Parathyroid adenoma (tissue), 2 donors: ENCODE measurements at regions not wholly inside any gene's neighbourhood (a gene's known extent, or its start where the extent isn't known, plus 50 kb on each side); places are given as distances from the start of the nearest gene placed in this dataset.
"Not testable (repeated sequence)": the region's sequence is repeated elsewhere in the genome, so short reads cannot be mapped to it uniquely, and the experiment has no call there.

Experiments
- H2AFZ ChIP-seq: fragments of 300-600 bp; sonication (generic); one replicate; pipeline ENCODE4 v1.7.0; 2017; ENCODE audit warnings: antibody characterized with exemption, mild to moderate bottlenecking
- H3K27ac ChIP-seq: fragments of 300-600 bp; sonication (generic); one replicate; pipeline ENCODE4 v1.7.0; 2017
- H3K27me3 ChIP-seq: fragments of 300-600 bp; sonication (generic); one replicate; pipeline ENCODE4 v1.7.0; 2017; ENCODE audit warnings: low read length; ENCODE audit not compliant: control insufficient read depth, insufficient read depth
- H3K36me3 ChIP-seq: fragments of 300-600 bp; sonication (generic); one replicate; pipeline ENCODE4 v1.7.0; 2017; ENCODE audit warnings: low read length; ENCODE audit not compliant: control insufficient read depth, insufficient read depth
- H3K4me1 ChIP-seq: fragments of 300-600 bp; sonication (generic); one replicate; pipeline ENCODE4 v1.7.0; 2017; ENCODE audit warnings: control low read depth
- H3K4me2 ChIP-seq: fragments of 300-600 bp; sonication (generic); one replicate; pipeline ENCODE4 v1.7.0; 2017; ENCODE audit warnings: low read length
- H3K4me3 ChIP-seq: fragments of 300-600 bp; sonication (generic); one replicate; pipeline ENCODE4 v1.7.0; 2017; ENCODE audit warnings: low read depth, low read length
- H3K79me2 ChIP-seq: fragments of 300-600 bp; sonication (generic); one replicate; pipeline ENCODE4 v1.7.0; 2017; ENCODE audit warnings: control low read depth
- H3K9ac ChIP-seq: fragments of 300-600 bp; sonication (generic); one replicate; pipeline ENCODE4 v1.7.0; 2017; ENCODE audit warnings: mild to moderate bottlenecking
- H3K9me3 ChIP-seq: fragments of 300-600 bp; sonication (generic); one replicate; pipeline ENCODE4 v1.7.0; 2017; ENCODE audit warnings: low read length; ENCODE audit not compliant: control insufficient read depth
- TF ChIP-seq, protein P1 (sequence below): fragments of 300-600 bp; sonication (generic); IDR thresholded peaks from one replicate; pipeline ENCODE4 v1.7.0; 2017; ENCODE audit warnings: antibody characterized with exemption, mild to moderate bottlenecking
- donor health status: primary hyperparathyroidism.

DNA sequence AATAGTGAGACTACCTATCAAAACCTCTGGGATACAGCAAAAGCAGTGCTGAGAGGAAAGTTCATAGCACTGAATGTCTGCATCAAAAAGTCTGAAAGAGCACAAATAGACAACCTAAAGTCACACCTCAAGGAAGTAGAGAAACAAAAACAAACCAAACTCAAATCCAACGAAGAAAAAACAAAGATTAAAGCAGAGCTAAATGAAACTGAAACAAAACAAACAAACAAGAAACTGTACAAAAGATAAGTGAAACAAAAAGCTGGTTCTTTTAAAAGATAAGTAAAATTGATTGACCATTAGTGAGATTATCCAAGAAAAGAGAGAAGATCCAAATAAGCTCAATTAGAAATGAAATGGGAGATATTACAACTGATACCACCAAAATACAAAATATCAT lies 378.3 kb upstream of the NDST4 start:
- Histone ChIP-seq H2AFZ (no peak overlapping the region), H3K27me3 (no peaks in the 10 kb centered on the region), H3K27ac (no peak overlapping the region), H3K4me3 (no peak overlapping the region), H3K79me2 (no peaks in the 10 kb centered on the region), H3K4me1 (no peaks in the 10 kb centered on the region), H3K9ac (no peak overlapping the region), H3K4me2 (no peak overlapping the region), H3K9me3 (no peaks in the 10 kb centered on the region), H3K36me3 (no peaks in the 10 kb centered on the region)
- TF ChIP-seq, protein P1, sequence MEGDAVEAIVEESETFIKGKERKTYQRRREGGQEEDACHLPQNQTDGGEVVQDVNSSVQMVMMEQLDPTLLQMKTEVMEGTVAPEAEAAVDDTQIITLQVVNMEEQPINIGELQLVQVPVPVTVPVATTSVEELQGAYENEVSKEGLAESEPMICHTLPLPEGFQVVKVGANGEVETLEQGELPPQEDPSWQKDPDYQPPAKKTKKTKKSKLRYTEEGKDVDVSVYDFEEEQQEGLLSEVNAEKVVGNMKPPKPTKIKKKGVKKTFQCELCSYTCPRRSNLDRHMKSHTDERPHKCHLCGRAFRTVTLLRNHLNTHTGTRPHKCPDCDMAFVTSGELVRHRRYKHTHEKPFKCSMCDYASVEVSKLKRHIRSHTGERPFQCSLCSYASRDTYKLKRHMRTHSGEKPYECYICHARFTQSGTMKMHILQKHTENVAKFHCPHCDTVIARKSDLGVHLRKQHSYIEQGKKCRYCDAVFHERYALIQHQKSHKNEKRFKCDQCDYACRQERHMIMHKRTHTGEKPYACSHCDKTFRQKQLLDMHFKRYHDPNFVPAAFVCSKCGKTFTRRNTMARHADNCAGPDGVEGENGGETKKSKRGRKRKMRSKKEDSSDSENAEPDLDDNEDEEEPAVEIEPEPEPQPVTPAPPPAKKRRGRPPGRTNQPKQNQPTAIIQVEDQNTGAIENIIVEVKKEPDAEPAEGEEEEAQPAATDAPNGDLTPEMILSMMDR: no peak

GRCh38 chr4:115489279-115489678 lies 375.9 kb upstream of the NDST4 start:
- TF ChIP-seq, protein P1: no peak
- Histone ChIP-seq H3K4me3 (no peak overlapping the region), H3K79me2 (no peaks in the 10 kb centered on the region), H3K9me3 (no peaks in the 10 kb centered on the region), H3K4me2 (no peak overlapping the region), H3K27ac (no peak overlapping the region), H3K27me3 (no peaks in the 10 kb centered on the region), H3K36me3 (no peaks in the 10 kb centered on the region), H3K4me1 (no peaks in the 10 kb centered on the region), H2AFZ (no peak overlapping the region), H3K9ac (no peak overlapping the region)

DNA sequence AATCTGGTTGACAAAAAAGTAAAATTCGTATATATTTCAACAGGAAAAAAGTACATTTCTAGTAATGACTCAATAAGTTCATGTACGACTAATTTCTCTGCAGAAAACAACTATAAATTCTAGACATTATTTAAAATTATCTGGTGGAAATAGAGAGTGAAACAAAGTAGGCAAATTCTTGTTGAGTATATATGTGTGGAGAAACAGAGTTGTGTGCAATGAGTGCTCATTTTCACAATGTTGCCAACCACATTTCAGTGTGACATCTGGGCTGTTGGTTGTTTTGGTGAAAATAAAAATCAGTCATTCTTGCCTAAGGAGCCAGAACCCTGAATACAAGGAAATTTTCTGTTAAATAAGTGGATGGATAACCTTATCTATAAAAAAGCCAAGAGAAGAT lies 372.0 kb upstream of the NDST4 start:
- H3K4me1 ChIP-seq: no peaks in the 10 kb centered on the region

GRCh38 chr4:115484479-115484878 lies 371.1 kb upstream of the NDST4 start:
- no peak overlapping the region for H3K4me2 ChIP-seq

More for the DNA sequence above, 372.0 kb upstream of the NDST4 start:
- Histone ChIP-seq H3K27ac (no peak overlapping the region), H3K79me2 (no peaks in the 10 kb centered on the region), H3K4me3 (no peak overlapping the region), H3K27me3 (no peaks in the 10 kb centered on the region), H3K4me2 (no peak overlapping the region), H2AFZ (no peak overlapping the region), H3K36me3 (no peaks in the 10 kb centered on the region), H3K9ac (no peak overlapping the region), H3K9me3 (no peaks in the 10 kb centered on the region)
- TF ChIP-seq, protein P1: no peak

GRCh38 chr4:115470763-115471162 lies 357.3 kb upstream of the NDST4 start:
- TF ChIP-seq, protein P1: no peak
- H3K27me3 ChIP-seq: no peaks in the 10 kb centered on the region

More at GRCh38 chr4:115484479-115484878, 371.1 kb upstream of the NDST4 start:
- Histone ChIP-seq H3K27me3 (no peaks in the 10 kb centered on the region), H3K4me3 (no peak overlapping the region), H2AFZ (no peak overlapping the region), H3K36me3 (no peaks in the 10 kb centered on the region), H3K27ac (no peak overlapping the region), H3K4me1 (no peaks in the 10 kb centered on the region), H3K9ac (no peak overlapping the region), H3K9me3 (no peaks in the 10 kb centered on the region), H3K79me2 (no peaks in the 10 kb centered on the region)
- TF ChIP-seq, protein P1: no peak

DNA sequence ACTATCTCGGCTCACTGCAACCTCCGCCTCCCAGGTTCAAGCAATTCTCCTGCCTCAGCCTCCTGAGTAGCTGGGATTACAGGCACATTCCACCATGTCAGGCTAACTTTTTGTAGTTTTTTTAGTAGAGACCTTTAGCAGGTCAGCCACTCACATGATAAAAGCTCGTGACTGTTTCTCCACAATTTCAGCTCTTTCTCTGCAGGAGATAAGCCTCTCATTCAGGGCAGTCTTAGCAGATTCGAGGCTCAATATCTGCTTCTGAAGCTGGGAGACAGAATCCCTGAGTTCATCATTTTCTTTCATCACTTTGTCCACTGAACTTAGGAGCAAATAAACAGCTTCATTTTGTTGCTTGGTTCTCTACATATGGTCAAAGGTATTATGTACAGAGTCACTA lies 345.9 kb upstream of the NDST4 start:
- not testable (repeated sequence) for H3K36me3 ChIP-seq, H2AFZ ChIP-seq, H3K79me2 ChIP-seq, H3K27ac ChIP-seq, H3K9ac ChIP-seq, H3K4me3 ChIP-seq, H3K27me3 ChIP-seq, H3K4me2 ChIP-seq, H3K9me3 ChIP-seq, H3K4me1 ChIP-seq

More at GRCh38 chr4:115470763-115471162, 357.3 kb upstream of the NDST4 start:
- H3K36me3 ChIP-seq: no peaks in the 10 kb centered on the region
- no peak overlapping the region for H2AFZ ChIP-seq
- H3K9ac ChIP-seq: no peak overlapping the region
- H3K4me3 ChIP-seq: no peak overlapping the region
- H3K4me1 ChIP-seq: no peaks in the 10 kb centered on the region
- no peaks in the 10 kb centered on the region for H3K79me2 ChIP-seq
- H3K4me2 ChIP-seq: no peak overlapping the region
- H3K9me3 ChIP-seq: no peaks in the 10 kb centered on the region
- H3K27ac ChIP-seq: no peak overlapping the region
